ENCODE measurements at regions not wholly inside any gene's neighbourhood (a gene's known extent, or its start where the extent isn't known, plus 50 kb on each side); places are given as distances from the start of the nearest gene placed in this dataset.

DNA sequence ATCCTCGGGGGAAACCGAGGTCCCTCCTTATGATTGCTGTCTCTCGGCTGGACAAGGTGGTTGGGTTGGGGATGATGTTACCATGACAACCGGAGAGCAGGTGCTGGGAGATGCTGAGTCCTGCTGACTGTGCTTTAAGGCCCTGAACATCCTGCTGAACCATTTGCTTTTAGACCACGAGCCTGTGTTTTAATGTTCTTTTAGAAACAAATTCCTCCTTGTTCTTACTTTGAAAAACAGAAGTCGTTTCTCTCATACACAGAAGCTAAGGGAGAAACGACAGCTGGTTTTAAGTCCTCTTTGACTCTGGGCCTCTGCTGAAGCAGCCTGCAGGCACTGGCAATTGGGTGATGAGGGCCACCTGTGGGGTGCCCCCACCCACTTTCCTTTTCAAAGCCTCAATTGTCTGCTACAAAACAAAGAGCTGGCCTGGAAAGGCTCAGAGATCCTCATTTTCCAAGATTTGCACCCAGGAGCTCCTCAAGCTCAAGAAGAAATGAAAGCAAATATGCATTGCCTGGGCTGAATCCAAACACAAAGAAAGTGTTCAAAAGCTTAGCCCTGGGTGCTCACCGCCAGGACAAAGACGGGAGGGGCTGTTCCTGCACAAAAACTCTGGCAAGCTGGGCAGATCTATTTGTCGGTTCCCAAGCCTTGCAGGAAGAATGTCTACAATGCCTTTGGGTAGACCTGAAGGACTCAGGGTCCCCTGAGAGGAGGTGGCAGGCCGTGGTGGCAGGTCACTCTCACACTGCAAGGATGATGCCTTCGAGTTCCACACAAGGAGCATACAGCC, 90.0 kb upstream of the CLMN start:
- DNase-seq = no peak

DNA sequence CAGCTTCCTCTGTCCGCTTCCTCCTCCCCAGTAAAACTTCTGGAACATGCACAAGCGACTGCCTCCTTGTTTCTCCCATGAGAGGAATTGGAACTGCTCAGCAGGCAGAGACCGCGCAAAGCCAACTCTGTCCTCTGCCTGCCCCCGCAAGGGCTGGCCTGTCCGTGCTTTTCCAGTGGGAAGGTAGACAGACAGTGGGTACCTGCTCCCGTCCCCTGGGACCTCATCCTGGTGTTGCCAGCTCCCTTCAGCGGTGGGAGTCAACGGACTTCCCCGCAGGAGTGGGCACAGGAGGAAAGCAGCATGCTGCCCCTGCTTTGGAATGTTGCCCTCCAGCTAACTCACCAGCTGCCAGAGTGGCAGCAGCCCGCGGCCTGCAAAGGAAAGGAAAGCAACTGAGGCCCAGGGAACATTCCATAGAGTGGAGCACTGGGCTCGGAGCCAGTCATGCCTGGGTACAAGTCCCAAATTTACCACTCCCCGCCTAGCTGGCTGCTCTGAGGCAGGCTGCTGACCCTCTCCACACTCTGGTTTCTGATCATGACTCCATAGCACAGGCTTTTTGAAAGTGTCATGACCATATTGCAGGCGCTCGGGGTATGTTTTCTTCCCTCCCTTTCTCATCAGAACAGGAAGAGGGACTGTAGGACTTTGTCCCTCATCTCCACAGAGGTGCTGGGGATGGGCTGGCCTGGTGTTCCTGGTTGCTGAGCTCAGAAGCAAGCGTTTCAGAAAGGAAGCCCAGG, 89.2 kb upstream of the CLMN start:
- DNase-seq = no peak

DNA sequence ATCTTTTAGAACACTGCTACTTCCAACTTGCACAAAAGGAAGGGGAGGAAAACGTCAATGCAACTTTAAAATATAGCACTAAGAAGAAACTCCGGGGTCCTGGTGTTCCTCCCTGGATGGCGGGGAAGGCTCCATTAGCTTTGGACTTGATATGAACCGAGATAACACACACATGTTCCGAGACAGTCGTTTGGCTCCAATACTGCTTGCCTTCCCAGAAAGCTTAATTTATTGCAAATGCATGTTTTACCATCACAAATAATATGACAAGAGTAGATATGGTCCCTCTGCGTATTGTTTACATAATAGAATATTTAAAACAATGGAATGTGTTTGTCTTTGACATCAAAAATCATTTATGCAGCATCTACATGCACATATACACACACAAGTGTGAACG, 87.6 kb upstream of the CLMN start:
- DNase-seq = no peak

DNA sequence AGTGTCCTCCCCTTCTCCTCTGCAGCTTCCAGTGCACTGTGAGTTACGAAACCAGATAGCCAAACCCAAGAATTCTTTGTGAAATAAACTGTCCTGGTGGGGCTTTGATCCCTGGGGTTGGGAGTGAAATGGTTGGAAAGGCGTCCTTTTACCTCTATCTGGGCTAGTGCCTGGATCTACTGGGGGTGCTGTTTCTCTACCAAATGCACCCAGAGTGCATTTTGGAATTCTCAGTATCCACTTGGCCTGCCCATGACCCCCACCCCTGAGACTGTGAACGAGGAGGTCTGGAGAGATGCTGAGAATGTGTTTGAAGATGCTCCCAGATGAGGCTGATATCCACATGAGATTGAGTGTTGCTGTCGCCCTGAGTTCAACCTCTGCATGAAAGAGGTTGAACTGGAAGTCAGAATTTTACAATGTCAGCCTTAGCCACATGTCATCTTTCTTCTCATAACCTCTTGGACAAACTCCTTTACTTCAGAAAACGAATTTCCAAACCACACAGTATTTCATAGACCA, 87.1 kb upstream of the CLMN start:
- no peak for DNase-seq

DNA sequence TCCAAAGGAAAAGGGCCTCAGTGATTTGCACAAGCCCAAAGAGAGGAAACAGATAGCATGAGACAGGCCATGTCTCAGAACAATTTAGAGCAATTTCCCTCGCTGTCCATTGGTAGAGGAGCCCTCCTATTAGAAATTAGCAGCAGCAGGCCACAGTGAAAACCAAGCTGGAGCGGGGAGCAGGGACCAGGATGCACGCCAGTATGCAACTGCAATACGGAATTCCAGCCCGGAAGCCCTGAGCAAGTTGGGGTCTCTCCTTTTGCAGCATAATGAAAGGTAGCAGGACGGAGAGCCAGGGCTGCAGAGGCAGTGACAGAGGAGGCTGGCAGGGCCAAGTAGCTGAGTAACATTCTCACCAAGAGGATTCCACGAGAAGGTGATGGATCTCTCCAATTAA, 84.9 kb upstream of the CLMN start:
- no peak for DNase-seq

DNA sequence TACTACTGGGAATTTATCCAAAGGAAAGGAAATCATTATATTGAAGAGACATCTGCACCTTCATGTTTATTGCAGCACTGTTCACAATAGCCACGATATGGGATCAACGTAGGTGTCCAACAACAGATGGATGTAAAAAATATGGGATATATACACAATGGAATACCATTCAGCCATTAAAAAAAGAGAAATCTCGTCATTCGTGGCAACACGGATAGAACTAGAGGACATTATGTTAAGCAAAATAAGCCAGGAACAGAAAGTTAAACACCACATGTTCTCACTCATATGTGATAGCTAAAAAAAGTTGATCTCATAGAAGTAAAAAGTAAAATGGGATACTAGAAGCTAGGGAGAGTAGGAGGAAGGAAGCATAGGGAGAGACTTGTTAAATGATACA, 82.9 kb upstream of the CLMN start:
- DNase-seq = no peak

DNA sequence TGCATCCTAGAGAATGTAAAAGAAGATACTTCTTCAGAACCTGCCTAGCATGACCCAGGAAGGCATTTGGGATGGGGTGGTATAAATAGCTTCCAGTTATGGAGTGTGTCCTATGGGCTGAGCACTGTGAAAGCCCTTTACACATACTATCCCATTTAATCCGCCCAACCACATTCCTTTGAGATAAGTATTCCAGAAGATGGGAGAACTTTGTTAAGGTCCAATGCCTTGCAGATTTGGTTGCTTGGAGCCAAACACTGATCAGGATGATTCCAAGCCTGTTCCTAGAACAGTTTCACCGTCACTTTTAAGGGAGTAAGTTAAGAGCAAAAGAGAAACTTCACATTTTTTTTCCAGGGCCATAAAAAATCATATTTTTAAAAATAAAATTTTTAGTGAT, 82.5 kb upstream of the CLMN start:
- DNase-seq = no peak

DNA sequence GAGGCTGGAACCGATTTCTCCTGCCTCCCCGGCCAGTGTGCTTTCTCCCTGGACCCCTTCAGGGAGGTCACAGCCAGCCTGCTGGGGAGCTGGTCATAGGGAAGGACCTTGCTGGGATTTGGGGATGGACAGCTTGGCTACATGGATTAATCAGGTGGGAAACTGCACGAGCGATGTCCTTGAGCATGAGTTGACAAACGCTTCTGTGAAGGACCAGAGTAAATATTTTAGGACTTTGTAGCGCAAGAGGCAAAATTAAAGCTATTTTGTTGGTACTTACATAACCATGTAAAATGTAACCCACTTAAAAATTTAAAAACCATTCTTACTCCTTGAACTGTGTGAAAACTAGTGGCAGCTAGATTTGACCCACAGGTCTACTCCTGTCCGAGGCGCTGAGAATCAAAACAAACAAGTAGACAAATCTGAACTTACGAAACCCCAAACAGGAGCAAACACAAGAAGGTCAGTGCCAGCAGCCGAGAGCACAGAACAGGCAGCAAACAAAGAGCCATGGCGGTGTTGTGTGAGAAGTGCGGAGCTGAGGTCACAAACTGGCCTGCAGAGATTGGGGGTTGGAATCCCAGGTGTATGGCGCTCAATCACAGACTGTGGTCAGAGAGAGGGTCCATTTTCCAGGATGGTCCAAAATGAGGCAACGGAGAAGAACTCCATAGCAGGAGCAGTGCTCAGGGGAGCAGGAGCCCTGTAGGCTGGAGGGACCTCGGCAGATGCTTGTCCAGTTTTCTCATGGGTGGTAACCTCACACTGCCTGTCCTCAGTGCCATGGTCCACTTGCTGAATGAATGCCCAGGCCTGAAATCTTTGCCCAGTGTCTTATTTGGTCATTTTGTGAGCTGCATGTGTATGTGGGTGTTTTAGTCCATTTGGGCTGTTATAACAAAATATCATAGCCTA, 79.2 kb upstream of the CLMN start:
- no peak for DNase-seq

DNA sequence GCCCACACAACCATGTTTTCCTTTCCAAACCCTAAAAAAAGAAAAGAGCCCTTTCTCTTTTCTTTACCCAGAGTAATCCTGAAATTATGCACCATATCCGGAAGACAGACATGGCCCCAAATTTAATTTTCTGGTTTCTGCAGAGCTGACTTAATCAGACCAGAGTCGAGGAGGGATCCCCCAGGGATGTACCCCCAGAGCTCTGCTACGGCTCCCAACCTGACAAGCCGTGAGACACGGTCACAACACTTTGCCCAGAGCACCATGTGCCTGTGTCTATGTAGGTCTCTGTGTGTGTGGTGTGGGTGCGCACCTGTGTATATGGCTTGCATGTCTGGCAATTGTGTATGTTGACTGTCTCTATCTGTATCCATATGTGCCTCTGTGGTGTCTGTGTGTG, 77.6 kb upstream of the CLMN start:
- no peak for DNase-seq

DNA sequence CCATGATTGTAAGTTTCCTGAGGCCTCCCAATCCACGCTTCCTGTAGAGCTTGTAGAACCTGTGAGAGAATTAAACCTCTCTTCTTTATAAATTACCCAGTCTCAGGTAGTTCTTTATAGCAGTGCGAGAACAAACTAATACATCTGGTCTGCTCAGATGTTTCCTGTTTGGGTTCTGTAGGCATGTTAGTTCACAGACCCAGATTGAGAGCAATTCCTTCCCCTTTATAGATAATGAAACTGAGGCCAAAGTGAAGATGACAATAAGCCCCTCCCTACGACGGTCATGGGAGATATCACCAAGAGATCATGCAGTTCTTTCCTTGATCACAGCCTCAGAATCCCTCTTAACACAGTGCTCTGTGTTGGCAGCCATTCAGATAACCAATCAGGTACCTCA, 76.5 kb upstream of the CLMN start:
- no peak for DNase-seq

DNA sequence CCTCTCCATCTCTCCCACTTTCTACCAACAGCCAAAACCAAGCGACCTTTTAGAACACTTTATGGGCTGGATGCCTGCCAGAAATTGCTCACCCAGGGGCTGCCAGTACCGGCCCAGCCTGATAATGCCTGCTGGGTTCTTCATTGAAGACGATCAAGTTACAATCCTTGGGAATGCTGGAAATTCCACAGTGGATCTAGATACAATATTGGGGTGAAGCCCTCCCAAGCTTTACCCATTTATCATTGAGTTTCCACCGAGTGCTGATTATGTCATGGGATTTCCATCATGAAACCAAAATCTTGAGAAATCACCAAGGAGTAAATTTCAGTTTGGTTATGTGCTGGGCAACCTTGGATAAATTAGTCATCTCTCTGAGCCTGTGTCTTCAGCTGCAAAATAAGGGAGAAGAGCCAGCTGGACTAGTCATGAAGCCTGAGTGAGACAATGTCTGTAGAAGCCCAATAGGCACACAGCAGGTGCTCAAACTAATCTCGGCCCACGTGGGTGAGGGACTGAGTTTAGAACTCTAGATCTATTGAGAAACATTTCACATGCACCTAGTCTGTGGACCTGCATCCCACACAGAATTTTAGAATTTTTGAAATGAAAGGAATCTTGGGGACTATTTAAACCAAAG, 75.5 kb upstream of the CLMN start:
- no peak for DNase-seq

DNA sequence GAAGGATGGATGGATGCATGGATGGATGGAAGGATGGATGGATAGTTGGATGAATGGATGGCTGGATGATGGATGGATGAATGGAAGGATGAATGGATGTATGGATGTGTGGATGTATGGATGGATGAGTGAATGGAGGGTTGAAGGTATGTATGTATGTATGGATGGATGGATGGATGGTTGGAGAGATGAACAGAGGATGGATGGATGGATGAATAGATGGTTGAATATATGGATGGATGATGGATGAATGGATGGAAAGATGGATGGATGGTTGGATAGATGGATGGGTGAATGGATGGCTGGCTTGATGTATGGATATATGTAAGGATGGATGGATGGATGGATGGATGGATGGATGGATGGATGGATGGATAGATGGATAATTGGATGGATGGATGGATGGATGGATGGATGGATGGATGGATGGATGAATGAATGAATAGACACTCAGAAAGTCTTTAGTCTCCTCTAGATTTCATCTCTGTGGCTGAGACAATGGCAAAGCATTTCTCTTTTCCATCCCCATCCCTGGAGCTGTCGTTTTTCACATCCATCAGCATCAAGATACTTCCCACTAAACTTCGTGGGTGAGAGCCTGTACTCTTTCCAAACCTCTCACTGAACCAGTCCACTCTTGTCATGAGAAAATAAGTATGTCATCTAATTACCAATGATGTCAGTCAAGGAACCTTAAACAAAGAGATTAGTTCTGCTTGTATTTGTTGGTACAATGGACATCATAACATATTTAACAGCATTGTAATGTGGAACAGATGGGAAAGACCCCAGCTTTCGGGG, 74.8 kb upstream of the CLMN start:
- no peak for DNase-seq

DNA sequence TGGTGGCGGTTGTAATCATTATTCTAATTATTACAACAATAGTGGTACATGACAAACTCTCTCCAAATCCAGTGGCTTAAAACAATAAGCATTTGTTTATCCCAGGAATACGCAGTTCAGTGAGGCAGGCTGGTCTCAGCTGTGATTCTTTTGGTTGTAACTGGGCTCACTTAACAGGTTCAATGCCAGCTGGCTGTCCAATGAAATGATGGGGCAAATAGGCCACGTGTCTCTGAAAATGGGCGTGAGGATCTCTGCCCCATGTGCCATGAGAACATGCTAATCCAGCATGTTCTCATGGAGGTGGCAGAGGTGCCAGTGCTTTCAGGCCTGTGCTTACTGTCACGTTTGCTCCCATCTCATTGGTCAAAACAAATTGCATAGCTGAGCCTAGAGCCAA, 73.1 kb upstream of the CLMN start:
- DNase-seq = no peak

DNA sequence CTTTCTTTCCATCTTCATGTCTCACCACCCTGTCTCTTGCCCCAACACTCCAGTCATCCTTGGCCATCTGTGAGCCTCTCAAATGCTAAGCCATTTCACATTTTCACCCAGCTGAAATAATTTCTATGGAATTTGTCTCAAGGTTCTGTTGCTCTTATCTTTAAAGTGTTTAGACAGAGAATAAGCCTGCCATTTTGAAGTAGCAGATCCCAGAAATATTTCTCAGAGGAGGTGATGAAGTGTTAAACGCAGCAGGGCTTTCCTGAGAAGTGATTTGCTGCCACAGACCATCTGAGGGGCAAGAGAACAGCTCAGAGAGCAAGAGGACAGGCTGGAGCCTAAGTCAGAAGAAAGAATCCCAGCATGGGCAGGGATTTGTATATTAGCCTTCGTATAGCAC, 71.6 kb upstream of the CLMN start:
- no peak for DNase-seq

DNA sequence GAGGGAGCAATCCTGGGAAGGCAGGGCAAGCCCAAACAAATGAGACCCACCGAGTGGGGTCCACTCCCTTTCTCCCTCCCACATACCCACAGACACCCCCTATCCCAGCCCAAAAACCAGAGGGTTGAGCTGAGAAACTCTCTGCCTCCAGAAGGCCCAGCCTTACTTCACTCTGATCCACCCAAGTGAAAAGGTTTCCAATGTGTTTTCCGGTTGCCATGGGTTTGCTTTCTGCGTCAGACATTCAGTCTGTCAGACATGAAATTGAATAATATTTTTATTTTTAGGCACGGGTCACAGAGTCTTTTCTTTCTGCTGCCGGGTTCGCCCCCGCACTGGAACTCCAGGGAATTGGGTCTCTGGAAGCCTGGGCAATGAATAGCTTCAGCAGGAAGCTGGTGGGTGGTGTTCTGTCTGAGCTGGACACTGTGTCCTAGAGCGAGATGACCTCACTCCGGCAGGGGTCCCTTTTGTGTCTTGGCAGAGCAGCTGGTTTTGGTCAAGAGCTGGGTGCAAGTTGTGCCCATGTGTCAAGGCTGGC, 69.8 kb upstream of the CLMN start:
- DNase-seq = no peak

DNA sequence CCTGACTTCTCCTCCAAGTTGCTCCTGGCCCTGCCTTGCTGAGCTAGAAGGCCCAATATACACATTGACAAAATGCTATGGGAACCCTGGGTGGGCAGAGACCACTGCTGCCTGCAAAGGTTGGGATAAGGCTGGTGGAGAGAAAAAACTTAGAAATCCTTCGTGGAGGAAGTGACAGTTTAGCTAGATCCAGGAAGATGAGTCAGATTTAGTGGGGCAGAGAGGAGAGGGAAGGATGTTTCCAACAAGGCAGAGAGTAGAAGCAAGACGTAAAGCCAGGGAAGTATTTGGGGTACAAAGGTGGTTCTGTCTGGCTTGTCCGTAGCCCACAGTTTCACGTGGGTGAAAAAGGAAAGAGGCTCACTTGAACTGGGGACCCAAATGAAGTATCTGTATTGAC, 69.0 kb upstream of the CLMN start:
- DNase-seq = no peak

DNA sequence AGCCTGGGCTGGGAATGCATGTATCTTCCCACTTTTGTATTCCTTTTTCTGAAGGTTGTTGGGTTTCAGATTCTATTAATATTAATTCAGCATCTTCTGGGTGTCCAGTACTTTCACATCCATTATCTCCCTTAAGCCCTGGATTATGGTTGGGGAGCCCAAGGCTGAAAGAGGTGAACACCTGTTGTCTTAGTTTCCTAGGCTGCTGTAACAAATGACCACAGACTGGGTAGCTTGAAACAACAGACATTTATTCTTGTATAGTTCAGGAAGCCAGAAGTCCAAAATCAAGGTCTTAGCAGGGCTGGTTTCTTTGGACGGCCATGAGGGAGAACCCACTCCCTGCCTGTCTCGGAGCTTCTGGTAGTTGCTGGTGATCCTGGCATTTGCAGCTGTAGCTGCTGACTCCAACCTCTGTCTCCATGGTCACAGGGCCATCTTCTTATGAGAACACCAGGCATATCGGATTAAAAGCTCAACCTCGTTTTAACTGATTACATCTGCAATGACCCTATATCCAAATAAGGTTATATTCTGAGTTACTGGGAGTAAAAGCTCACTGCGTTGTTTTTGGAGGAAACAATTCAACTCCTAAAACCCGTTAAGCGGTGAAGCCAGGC, 68.2 kb upstream of the CLMN start:
- DNase-seq = no peak

DNA sequence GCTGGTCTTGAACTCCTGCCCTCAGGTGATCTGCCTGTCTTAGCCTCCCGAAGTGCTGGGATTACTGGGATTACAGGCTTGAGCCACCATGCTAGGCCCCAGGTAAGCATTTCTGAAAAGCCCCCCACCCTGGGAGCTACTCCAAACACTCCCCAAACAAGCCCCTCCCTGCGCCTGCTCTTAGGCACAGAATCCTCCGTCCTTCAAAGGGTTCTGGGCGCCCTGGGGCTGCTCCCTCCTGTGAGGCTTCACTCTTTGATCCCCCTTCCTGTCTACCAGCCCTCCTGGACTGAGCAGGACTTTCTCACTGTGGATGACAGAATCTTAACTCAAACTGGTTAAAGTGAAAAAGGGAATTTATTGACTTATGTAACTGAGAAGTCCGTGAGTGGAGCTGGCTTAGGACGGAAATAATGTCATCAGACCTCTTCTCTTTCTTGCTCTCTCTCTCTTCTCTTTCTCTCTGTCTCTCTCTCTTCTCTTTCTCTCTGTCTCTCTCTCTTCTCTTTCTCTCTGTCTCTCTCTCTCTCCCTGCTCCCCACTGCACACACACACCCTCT, 66.9 kb upstream of the CLMN start:
- no peak for DNase-seq

DNA sequence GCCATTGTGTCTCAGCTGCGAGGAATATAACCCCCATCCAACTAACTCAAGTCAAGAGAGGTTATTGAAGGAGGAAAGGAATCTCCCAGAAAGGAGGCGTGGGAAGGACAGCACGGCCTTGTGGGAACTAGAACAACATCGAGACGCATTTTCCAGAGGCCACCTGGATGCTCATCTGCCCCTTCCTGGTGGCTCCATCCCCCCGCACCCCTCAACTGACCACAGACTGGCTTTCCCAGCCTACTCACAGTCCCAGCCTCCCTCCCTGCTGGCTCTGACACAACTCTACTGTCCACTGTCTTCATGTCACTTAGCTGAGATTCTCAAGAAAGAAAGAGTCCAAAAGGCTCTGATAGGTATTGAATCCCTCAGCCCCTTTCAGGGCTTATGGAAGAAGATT, 66.0 kb upstream of the CLMN start:
- DNase-seq = no peak

DNA sequence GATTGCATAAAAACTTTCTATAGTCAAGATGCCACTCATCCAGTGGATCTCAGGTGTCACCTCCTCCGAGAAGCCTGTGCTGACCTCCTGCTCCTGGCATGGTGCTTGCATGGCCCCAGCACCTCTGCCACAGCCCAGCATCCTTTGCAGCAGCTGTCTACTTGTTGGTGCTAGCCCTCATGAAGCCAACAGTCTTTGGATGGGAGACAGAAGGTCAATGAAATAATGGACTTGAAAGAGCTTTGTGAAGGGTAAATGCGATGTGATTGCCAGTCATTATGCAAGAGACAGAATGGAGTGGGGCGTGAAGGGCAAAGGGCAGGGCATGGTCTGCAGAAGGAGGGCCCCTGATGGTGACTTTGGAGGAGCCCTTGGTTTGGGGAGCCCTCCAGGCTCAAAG, 63.0 kb upstream of the CLMN start:
- no peak for DNase-seq

DNA sequence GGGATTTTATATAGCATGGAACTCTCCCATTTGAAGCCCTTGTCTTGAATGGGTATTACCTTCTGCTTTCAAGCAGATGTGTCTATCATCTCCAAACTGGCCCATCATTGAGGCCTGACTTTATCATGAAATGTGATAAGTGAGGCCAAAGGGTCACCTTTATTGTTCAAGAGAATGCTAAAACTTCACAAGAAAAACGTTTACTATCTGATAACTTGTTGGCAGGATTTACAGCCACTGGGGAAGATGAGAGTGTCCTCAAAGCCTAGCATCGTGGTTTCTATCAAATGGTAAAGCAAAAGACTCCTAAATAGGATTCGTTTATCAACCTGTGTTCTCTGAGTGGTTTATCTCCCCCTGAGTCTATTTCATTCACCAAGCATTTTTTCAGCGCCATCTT, 62.0 kb upstream of the CLMN start:
- no peak for DNase-seq
